ENCODE measurements at regions not wholly inside any gene's neighbourhood (a gene's known extent, or its start where the extent isn't known, plus 50 kb on each side); places are given as distances from the start of the nearest gene placed in this dataset.

DNA sequence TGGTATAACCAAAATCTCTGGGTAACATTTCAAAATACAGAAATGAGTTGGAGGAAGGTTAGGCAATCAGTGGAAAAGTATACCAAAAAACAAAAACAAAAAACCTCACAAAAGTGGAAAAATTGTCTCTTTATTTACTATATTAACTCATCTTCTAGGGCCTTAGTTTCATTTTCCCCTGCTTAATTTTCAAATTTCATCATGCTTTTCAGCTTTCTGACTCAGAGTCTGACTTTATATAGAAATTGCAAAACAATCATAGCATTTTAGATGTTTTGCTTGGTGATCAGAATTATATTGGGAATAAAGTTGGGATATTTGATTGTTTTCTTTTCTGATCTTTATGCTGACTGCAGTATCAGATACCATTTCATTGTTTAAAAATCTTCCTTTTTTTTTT, 257.0 kb upstream of the PRR16 start:
- H3K9me3 ChIP-seq = no peaks in the 10 kb centered on the region
- H3K36me3 ChIP-seq = no peaks in the 10 kb centered on the region
- ATAC-seq (no peak), DNase-seq (no peak)
- no peak overlapping the region for H3K27ac ChIP-seq
- TF ChIP-seq, protein P1, sequence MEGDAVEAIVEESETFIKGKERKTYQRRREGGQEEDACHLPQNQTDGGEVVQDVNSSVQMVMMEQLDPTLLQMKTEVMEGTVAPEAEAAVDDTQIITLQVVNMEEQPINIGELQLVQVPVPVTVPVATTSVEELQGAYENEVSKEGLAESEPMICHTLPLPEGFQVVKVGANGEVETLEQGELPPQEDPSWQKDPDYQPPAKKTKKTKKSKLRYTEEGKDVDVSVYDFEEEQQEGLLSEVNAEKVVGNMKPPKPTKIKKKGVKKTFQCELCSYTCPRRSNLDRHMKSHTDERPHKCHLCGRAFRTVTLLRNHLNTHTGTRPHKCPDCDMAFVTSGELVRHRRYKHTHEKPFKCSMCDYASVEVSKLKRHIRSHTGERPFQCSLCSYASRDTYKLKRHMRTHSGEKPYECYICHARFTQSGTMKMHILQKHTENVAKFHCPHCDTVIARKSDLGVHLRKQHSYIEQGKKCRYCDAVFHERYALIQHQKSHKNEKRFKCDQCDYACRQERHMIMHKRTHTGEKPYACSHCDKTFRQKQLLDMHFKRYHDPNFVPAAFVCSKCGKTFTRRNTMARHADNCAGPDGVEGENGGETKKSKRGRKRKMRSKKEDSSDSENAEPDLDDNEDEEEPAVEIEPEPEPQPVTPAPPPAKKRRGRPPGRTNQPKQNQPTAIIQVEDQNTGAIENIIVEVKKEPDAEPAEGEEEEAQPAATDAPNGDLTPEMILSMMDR (IDR thresholded peaks at IDR 0.05) = no peak
- H3K4me1 ChIP-seq = no peaks in the 10 kb centered on the region
- no peaks in the 10 kb centered on the region for H3K27me3 ChIP-seq
- no peak overlapping the region for H3K4me3 ChIP-seq
- intact Hi-C loops (cut with DNase I) = no loop called here

DNA sequence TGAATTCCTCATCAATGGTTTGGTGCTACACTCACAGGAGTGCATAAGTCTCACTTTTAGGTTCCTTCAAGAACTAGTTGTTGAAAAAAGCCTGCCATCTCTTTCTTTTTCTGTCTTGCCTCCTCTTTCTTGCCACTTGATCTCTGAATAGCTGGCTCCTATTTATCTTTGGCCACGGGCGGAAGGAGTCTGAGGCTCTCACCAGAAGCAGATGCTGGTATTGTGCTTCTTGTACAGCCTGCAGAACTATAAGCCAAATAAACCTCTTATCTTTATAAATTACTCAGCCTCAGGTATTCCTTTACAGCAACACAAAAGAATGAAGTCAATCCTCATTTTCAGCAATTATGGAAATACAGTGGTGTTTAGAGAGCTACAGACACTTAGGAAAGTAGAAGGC, 247.1 kb upstream of the PRR16 start:
- DNase-seq = no peak
- H3K27me3 ChIP-seq = no peaks in the 10 kb centered on the region
- no peak for ATAC-seq

DNA sequence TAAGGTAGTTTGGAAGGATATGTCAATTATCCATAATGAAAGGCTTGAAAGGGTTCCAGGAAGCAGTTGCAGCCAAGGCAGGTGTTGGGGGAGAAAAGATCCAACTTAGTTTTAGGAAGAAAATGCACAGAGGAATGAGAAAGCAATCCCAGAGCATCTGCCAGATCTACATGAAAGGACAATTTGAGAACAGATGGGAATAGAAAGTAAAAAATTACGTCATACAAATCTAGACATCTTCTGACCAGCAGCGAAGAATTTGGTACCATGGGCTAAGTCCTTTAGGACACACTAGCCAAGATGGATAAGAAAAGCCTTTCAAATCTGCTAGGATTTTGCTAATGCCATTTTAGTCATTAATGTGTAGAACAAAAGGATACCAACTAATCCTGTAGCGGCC, 244.1 kb upstream of the PRR16 start:
- ATAC-seq = no peak
- H3K27me3 ChIP-seq = no peaks in the 10 kb centered on the region
- no peak for DNase-seq
- no peaks in the 10 kb centered on the region for H3K9me3 ChIP-seq
- no peak overlapping the region for H3K4me3 ChIP-seq
- TF ChIP-seq, protein P1 (IDR thresholded peaks at IDR 0.05) = no peak
- H3K4me1 ChIP-seq = no peaks in the 10 kb centered on the region
- H3K27ac ChIP-seq = no peak overlapping the region
- intact Hi-C loops (cut with DNase I) = no loop called here
- H3K36me3 ChIP-seq = no peaks in the 10 kb centered on the region

More for the DNA sequence above, 247.1 kb upstream of the PRR16 start:
- Histone ChIP-seq H3K27ac (no peak overlapping the region), H3K4me1 (no peaks in the 10 kb centered on the region), H3K9me3 (no peaks in the 10 kb centered on the region), H3K36me3 (no peaks in the 10 kb centered on the region), H3K4me3 (no peak overlapping the region)
- intact Hi-C loops (cut with DNase I) = no loop called here
- TF ChIP-seq, protein P1 (IDR thresholded peaks at IDR 0.05) = no peak

DNA sequence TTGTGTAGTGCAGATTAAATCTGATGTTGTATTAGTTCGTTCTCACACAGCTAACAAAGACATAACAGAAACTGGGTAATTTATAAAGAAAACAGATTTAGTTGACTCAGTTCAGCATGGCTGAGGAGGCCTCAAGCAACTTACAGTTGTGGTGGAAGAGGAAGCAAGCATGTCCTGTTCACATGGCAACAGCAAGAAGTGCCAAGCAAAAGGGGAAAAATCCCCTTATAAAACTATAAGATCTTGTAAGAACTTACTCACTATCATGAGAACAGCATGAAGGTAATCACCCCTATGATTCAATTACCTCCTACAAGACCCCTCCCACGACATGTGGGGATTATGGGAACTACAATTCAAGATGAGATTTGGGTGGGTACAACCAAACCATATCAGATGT, 238.6 kb upstream of the PRR16 start:
- H3K9me3 ChIP-seq = no peaks in the 10 kb centered on the region
- no peak for ATAC-seq
- H3K36me3 ChIP-seq = no peaks in the 10 kb centered on the region
- TF ChIP-seq, protein P1 (IDR thresholded peaks at IDR 0.05) = no peak
- no peak overlapping the region for H3K27ac ChIP-seq
- no peak overlapping the region for H3K4me3 ChIP-seq
- no peak for DNase-seq
- no peaks in the 10 kb centered on the region for H3K27me3 ChIP-seq
- intact Hi-C loops (cut with DNase I) = no loop called here
- no peaks in the 10 kb centered on the region for H3K4me1 ChIP-seq

DNA sequence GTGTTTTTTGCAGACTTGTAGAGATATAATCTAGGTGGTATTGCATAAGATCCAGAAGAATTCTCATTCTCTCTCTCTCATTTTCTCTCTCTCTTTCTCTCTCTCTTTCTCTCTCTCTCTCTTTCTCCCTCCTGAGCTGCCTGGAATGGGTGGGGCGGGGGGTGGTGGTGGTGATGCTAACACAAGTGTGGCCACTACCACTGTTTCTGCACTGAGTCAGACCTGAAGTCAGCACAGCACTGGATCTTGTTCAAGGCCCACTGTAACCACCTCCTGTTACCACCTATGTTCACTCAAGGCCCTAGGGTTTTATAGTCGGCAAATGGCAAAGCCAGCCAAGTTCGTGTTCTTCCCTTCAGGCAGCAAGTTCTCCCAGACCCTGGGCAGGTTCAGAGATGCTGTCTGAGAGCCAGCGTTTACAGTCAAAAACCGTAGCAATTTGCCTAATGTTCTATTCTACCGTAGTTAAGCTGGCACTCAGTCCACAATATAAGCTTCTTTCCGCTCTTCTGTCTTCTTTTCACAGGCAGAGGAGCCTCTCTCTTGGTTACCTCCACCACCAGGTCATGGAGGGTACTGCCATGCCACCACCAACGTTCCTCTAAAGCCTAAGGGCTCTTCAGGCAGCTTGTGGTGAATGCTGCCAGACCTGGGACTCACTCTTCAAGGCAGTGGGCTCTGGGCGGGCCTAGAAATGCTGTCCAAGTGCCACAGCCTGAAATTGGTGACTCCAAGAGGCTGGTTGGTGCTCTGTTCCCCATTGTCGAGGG, 235.7 kb upstream of the PRR16 start:
- no peaks in the 10 kb centered on the region for H3K9me3 ChIP-seq
- DNase-seq (no peak), ATAC-seq (no peak)
- H3K27ac ChIP-seq = no peak overlapping the region
- TF ChIP-seq, protein P1 (IDR thresholded peaks at IDR 0.05) = no peak
- intact Hi-C loops (cut with DNase I) = no loop called here
- no peak overlapping the region for H3K4me3 ChIP-seq
- no peaks in the 10 kb centered on the region for H3K27me3 ChIP-seq
- H3K4me1 ChIP-seq = no peaks in the 10 kb centered on the region
- H3K36me3 ChIP-seq = no peaks in the 10 kb centered on the region

DNA sequence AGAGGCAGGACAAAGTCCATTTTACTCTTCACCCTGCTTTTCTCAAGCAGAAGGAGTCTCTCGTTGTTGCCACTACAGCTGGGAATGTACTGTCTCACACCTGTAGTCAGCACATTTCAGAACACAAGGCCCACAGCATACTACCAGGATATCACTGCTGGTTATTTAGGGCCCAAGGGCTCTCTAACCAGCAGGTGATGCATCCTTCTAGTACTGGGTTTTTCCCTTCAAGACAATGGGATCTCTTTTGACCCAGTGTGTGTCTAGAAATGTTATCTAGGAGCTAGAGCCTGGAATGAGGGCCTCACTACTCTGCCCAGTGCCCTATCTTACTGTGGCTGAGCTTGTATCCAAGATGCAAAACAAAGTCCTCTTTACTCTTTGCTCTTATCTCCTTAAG, 235.1 kb upstream of the PRR16 start:
- Histone ChIP-seq H3K36me3 (no peaks in the 10 kb centered on the region), H3K27ac (no peak overlapping the region), H3K9me3 (no peaks in the 10 kb centered on the region), H3K27me3 (no peaks in the 10 kb centered on the region), H3K4me1 (no peaks in the 10 kb centered on the region), H3K4me3 (no peak overlapping the region)
- intact Hi-C loops (cut with DNase I) = no loop called here
- TF ChIP-seq, protein P1 (IDR thresholded peaks at IDR 0.05) = no peak
- DNase-seq (no peak), ATAC-seq (no peak)

All from upper lobe of right lung (tissue), 1 donor.